Renal pelvis (tissue), 1 donor: ENCODE measurements at regions not wholly inside any gene's neighbourhood (a gene's known extent, or its start where the extent isn't known, plus 50 kb on each side); places are given as distances from the start of the nearest gene placed in this dataset.
A peak's percentile ranks its signal among the peaks of the same experiment; 100 is the strongest.

Experiments
- DNase-seq: peaks from one replicate; pipeline ENCODE4 v3.0.0-alpha.2; 2013

- DNase-seq: no peak
These were observed 105.9 kb upstream of the TENM3 start for GRCh38 chr4:182137343-182137742.

GRCh38 chr4:182139491-182139890 lies 103.7 kb upstream of the TENM3 start:
- no peak for DNase-seq

GRCh38 chr4:182140547-182140946 lies 102.7 kb upstream of the TENM3 start:
- DNase-seq: no peak

GRCh38 chr4:182141061-182141460 lies 102.1 kb upstream of the TENM3 start:
- DNase-seq: peak; percentile 19

DNA sequence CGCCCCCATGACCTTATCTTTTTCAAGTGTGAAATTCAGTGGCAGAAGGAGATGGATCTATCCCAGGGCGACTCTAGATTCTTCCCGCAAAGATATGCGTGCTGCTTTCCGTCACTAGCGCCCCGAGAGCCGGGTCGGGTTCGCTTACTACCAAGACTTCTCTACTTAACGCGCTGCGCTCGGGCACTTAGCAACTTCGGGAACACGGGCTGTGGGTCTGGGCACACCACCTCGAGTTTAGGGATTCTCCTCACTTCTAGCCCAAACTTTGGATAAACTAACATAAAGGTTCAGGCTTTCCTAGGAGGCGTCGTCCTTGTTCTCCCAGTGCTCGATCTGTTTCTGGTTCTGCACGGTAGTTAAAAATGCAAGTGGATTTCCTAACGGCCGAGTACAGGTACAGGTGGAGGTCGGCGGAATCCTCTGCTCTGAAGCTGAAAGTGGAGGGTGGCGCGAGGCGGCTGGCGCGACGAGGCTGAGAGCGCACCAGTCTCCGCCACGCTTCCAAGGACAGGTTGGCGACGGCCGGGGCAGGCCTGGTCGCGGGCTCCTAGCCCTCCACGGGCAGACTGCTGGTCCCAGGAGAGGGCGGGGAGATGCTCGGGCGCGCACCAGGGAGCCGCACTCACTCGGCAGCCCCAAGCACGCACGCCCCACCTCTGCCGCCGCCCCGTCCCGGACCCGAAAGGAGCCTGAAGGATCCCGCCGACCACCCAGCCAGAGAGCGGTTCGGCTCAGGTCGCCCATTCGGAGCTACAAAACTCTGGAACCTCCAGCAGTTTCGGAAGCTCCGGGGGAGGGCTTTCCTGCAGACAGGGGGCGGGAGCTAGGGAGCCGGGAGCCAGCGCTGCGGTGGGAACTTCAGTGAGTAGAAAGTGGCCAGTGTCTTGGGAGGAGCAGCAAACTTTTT lies 100.8 kb upstream of the TENM3 start:
- DNase-seq: peak; percentile 50

DNA sequence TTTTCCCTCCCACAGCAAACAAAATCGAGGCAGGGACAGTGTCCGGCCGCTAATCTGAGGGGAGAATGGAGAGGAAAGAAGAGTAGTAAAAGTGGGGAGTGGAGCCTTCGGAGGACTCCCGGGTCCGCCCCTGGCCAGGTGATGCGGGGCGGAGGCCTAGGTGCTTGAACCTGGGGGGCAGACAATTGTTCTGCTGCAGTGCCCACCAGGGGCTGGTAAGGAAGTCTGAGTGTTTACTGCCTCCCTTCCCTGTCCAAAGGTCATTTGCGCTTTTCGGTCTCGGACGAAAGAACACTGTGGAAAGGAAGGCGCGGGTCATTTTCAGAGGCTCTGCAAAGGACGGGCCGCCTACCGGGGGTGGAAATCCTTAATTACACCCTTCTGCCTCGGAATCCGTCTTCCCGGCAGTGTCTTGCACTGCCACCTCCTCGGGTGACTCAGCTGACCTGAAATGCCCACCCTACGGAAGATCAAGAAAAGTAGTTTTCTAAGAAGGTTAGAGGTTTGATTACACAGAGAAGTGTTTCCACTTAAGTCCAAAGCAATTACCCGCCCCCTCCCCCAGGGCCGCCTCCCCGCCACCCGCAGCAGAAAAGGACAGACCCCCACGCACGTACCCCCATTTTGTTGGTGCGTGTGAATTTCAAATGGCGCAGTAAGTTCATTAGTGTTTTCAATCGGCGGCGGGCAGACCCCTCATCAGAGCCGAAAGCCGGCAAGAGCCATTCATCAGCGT lies 99.9 kb upstream of the TENM3 start:
- peak; percentile 43 for DNase-seq

DNA sequence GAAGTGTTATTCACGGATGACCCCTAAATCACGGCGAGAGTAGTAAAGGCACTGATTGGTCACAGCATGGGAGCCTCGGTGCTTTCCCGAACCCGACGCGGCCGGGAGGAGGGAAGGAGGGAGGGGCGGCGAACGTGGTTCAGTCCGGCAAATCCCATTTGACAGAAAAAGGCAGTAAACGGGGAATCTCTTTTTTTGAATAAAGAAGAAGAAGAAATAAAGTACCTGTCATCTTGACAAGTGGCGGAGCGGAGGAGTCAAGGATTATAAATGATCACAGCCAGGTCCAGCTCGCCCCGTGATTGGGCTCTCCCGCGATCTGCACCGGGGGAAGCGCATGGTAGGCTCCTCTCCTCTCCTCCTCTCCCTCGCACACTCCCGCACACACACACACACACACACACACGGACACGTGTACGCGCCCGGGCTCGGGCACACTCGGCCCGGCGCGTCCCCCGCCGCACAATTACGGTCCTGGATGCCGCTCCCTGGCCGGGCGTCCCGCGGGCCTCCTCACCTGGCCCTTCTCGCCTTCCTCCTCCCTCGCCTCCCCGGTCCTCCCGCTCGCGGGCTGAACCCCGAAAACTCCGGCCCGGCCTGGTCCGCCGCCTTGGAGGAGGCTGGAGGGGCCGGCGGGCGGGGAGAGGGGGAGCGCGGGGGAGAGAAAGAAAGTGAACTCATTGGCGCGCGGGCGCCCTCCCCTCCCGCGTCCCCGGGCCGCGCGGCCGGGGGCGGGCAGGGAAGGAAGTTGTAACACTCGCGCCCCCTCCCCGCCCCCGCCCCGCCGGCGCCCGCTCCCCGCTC lies 99.2 kb upstream of the TENM3 start:
- DNase-seq: peak; percentile 80

DNA sequence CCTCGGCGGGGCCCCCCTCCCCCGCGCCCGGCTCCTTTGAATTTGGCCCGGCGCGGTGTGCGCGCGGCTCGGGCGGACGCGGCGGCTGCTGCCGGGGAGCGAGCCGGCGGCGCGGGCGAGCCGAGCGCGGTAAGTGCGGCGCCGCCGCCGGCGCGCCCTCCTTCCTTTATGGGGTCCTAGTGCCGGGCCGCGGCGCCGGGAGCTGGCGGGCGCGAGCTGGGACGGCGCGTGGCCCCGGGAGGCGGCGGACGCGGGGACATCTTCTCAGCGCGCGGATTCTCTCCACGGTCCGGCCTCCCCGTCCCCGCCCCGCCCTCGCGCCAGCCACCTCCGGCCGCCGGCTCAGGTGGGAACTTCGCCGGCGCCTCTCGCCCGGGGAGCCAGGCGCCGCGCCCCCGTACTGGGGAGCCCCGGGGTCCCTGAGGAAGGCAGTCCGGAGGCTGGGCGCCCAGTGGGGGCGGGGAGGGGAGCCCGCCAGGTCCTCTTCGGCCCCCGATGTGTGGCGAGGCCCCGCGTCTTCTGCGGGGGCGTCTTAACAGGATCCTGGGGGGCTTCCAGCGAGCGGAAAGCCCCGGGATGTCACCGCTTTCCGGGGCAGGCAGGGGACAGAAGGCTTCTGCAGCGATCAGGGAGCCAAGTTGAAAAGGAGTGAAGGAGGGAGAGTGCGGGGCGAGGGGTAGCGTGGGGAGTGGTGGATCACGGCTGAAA lies 98.4 kb upstream of the TENM3 start:
- peak; percentile 49 for DNase-seq

DNA sequence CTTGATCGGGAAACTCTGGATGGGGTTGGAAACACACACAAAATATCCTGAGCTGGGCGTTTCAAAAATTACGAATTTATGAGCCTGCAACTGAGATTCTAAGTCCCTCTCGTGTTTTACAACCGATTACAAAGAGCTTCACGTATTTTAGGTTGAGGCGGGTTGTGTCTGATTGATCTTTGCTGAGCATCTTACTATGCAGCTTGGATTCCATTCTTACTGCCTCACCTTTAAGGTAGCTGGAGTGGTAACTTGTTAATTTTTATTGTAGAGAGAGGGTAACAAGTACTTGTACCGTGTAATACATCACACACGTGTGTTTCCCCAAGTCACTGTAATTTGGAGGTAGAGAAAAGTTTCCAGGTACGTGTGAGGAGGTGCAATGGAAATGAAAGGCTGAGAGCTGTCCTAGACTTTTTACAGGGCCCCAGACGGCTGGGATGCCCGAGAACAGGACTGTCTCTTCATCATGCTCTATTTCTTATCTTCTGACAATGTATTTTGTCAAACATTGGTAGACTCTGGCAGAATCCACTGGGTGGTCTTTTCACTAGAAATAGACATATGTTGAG lies 97.8 kb upstream of the TENM3 start:
- DNase-seq: peak; percentile 19

DNA sequence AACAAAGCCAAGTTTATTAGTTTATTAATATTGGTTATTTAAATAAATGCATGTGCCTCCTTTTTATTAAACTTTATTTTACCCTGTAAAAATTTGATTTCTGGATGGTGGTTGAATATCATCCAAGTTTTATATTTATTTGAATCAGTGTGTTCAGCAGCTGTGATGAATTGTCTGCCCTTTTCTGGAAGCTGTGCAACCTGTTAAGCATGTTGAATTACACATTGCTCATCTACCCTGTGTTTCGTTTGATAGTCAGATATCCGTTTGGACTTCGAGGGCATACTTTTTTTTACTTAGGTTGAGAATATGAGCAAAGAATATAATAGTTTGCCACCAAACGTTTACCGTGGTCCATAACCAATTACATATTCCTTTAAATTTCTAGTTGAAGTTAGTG lies 95.8 kb upstream of the TENM3 start:
- DNase-seq: no peak

DNA sequence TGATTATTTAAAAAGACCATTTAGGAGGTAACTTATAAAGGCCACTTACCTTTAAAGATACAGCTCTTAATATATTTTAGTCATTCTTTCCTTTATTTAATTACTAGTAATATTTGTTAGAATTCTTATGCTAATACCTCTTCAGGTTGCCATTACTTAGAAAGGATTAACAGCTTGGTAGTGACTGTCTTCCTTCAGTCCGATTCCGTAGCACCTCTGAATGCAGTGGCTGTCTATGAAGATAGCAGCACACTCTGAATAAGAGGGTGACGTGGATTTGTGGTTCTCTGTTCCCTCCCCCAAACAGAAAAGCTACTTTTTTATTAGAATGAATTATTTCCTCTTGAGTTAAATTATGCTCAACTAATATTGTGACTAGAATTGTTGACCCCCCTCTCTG lies 92.6 kb upstream of the TENM3 start:
- no peak for DNase-seq

DNA sequence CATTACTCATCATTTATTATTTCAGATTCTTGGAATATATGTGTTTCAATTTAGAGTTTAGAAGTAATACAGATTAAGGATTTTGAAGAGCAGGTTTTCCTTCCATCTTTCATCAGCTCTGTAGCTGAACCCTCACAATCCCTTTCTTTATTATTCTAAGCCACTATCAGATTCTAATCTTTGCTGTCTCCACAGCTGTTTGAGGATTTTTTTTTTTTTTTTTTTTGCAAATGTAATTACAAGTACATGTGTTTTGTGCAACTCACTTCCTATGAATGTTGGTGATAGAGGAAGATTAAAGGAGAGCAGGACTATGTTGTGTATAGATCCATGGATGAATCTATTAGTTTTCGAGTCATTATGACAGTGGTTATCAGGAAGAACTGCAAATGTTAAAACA lies 87.4 kb upstream of the TENM3 start:
- DNase-seq: no peak

GRCh38 chr4:182163180-182163579 lies 80.0 kb upstream of the TENM3 start:
- DNase-seq: no peak

- no peak for DNase-seq
These were observed 73.6 kb upstream of the TENM3 start for GRCh38 chr4:182169572-182169971.

DNA sequence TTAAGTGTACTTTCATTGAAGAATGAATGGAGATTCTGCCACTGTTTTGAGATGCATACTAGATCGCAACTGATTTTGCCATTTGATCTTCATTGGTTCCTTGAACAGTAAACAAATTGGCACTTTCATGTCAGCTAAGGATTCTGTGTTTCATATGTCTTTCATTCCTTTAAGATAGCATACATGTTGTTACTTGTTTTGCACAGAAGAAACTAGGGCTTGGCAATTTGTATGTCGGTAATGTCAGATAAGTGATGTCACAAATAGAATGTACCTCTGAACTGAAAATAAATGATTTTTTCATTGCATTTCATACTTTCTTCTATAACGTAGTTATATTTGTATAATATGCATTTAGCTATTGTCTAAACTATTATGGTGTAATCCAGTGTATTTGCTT lies 73.2 kb upstream of the TENM3 start:
- no peak for DNase-seq

- DNase-seq: no peak
These were observed 72.7 kb upstream of the TENM3 start for GRCh38 chr4:182170417-182170935.

DNA sequence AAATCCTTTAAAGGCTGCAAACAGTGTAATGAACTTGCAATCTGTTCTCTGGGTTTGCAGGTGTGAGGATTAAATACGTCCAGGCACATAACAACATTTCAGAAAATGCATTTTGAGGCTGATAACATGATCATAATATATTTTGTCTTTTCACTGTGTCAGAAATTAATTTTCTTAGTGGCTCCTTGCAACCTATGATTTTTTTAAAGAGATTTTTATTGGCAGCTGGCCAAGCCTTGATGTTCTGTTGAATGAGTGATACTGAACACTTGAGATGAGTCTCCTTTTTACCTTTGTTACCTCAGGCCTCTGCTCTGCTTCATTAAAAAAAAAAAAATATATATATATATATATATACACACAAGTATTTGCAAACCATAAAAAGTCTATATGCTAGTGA lies 68.2 kb upstream of the TENM3 start:
- DNase-seq: no peak

- DNase-seq: no peak
These were observed 67.2 kb upstream of the TENM3 start for GRCh38 chr4:182175788-182176519.

GRCh38 chr4:182177166-182177565 lies 66.0 kb upstream of the TENM3 start:
- DNase-seq: no peak

DNA sequence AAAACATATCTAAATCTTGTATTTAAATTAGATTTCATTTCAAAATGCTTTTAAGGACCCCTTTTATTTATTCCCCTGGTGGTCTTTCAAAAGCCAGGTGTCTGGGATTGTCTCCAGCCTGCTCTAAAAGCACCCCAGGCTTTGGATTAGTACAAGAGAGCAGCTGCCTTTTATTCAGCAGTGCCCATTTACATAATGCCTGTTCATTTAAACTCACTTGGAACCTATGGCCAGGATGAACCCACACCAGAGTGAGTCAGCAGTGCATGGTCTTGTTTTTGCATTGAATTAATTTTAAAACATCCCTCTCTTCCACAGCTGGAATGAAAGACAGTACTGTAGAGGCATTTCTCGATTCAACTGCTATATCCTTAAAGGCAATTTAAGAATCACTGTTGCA lies 64.1 kb upstream of the TENM3 start:
- no peak for DNase-seq
